ENCODE measurements at regions not wholly inside any gene's neighbourhood (a gene's known extent, or its start where the extent isn't known, plus 50 kb on each side); places are given as distances from the start of the nearest gene placed in this dataset.

DNA sequence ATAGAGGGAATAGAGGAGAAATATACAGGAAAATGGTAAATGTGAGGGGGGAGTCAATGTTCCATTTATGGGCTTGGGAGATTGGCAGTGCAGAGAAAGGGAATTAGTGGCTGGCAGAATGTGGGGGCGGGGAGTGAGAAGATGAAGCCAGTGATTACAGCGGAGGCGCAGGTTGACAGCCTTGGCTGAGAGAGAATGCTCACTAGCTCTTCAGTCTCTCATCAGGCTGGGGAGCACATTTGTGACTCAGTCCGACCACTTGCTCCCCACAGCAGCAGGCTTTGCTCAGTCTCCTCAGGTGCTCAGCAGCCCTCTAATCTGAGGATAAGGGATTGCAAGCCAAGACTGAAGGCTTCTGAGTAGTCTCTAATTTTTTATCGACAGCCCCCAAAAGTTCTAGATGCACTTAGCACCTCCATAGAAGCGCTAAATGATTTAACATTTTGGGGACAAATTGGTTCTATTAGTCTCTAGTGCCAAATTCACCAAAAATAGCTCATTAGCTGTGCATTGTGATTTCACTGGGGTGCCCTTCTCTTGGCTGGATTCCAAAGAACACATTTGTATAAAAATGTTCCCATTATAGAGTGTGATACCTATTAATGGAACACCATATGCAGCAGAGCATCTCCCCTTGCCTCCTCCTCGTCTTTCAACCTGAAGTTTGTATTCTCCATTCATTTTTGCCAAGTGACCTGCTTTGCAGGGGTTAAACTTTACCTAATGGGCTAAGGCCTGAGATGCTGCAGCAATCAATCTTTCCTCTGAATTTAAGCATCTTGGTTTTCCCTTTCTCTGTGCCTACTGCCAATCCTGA lies 191.8 kb downstream of the ZNF326 start:
- TF ChIP-seq, protein P1, sequence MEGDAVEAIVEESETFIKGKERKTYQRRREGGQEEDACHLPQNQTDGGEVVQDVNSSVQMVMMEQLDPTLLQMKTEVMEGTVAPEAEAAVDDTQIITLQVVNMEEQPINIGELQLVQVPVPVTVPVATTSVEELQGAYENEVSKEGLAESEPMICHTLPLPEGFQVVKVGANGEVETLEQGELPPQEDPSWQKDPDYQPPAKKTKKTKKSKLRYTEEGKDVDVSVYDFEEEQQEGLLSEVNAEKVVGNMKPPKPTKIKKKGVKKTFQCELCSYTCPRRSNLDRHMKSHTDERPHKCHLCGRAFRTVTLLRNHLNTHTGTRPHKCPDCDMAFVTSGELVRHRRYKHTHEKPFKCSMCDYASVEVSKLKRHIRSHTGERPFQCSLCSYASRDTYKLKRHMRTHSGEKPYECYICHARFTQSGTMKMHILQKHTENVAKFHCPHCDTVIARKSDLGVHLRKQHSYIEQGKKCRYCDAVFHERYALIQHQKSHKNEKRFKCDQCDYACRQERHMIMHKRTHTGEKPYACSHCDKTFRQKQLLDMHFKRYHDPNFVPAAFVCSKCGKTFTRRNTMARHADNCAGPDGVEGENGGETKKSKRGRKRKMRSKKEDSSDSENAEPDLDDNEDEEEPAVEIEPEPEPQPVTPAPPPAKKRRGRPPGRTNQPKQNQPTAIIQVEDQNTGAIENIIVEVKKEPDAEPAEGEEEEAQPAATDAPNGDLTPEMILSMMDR (conservative IDR thresholded peaks at IDR 0.05 in 1 of 2, IDR thresholded peaks at IDR 0.05 in 1 of 2; ENCODE audit: extremely low read depth in 1 of 2, insufficient read depth in 1 of 2, low read depth in 1 of 2, low read length in 2 of 2), result no peak
- no peak for TF ChIP-seq EZH2 (IDR thresholded peaks at IDR 0.05; ENCODE audit: borderline replicate concordance, low read length)

All from mammary epithelial cell (primary cell).